Activated naive CD4-positive, alpha-beta T cell treated with anti-CD3 and anti-CD28 coated beads for 36 hours (primary cell): ENCODE measurements at regions not wholly inside any gene's neighbourhood (a gene's known extent, or its start where the extent isn't known, plus 50 kb on each side); places are given as distances from the start of the nearest gene placed in this dataset.
"Not testable (repeated sequence)": the region's sequence is repeated elsewhere in the genome, so short reads cannot be mapped to it uniquely, and the experiment has no call there.

Experiments
- CTCF ChIA-PET: fragments of 350-600 bp; sonication (Branson Sonifier 250); formaldehyde crosslinking; loops from one replicate; lab custom pipeline; 2021; ENCODE audit warnings: antibody characterized with exemption; lab: Charles Lee
- DNase-seq: peaks from one replicate; pipeline ENCODE4 v3.0.0-alpha.2; 2020
- H3K27ac Mint-ChIP-seq: one replicate; pipeline ENCODE4 v1.8.0; 2021; ENCODE audit warnings: mild to moderate bottlenecking, mixed read lengths
- H3K27me3 Mint-ChIP-seq: one replicate; pipeline ENCODE4 v1.8.0; 2021; ENCODE audit warnings: low read depth, mixed read lengths
- H3K36me3 Mint-ChIP-seq: one replicate; pipeline ENCODE4 v1.8.0; 2021; ENCODE audit warnings: low read depth, mixed read lengths
- H3K4me1 Mint-ChIP-seq: one replicate; pipeline ENCODE4 v1.8.0; 2021; ENCODE audit warnings: low read depth, mixed read lengths
- H3K4me3 Mint-ChIP-seq: one replicate; pipeline ENCODE4 v1.8.0; 2021; ENCODE audit warnings: mild to moderate bottlenecking, moderate library complexity, mixed read lengths
- H3K9me3 Mint-ChIP-seq: one replicate; pipeline ENCODE4 v1.8.0; 2021; ENCODE audit warnings: mixed read lengths
- intact Hi-C: fragments of 100-400 bp; cut with micrococcal nuclease; formaldehyde crosslinking; loops from one replicate; pipeline ENCODE4 v1.15.1; 2023

GRCh38 chr12:131192951-131193350 lies 239.2 kb downstream of the ADGRD1 start:
- Mint-ChIP-seq H3K4me1 (no peaks in the 10 kb centered on the region), H3K9me3 (peaks cover 4% of the 10 kb centered on the region), H3K36me3 (no peaks in the 10 kb centered on the region), H3K27me3 (peaks cover 11% of the 10 kb centered on the region), H3K4me3 (no peak overlapping the region), H3K27ac (no peak overlapping the region)
- no peak for DNase-seq
- CTCF ChIA-PET = no interaction called here
- intact Hi-C loops = no loop called here

DNA sequence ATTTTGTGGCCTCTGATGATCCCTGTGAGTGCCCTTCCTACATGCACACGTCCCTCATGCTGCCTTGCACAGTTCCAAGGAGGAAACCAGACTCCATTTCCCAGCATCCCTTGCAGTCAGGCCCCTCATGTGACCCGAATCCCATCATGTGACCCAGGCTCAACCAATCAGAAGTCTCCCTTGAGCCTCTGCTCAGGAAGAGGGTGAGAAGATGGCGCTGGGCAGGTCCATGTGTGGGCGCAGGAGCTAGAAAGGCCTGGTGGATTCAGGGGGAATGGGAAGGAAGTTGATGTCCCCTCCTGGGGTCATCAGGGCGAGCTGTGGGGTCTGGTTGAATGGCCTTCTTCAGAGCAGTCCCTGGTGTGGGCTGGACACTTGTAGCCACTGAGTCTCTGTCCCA lies 240.5 kb downstream of the ADGRD1 start:
- Mint-ChIP-seq H3K9me3 (no peaks in the 10 kb centered on the region), H3K4me1 (no peaks in the 10 kb centered on the region), H3K27me3 (peaks cover 11% of the 10 kb centered on the region), H3K27ac (no peak overlapping the region), H3K36me3 (no peaks in the 10 kb centered on the region), H3K4me3 (no peak overlapping the region)
- DNase-seq = no peak
- intact Hi-C loops = no loop called here
- CTCF ChIA-PET = no interaction called here

DNA sequence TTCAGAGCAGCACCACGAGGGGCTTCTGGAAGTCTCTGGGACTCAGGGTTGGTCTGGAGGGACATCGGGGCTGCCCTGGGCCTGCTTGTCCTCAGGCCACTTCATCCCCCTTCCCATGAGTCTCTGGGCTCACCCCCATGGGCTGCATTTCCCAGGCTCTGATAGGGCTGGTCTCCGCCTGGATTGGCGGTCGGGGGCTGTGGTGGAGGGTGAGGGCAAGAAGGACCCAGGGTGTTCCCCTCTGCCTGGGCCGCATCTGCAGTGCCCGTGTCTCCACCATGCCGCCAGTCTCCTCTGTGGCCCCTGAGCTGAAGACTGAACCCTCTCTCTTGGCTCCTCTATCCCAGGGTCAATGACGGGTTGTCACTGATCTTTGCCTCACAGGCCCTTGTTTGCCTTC lies 242.1 kb downstream of the ADGRD1 start:
- H3K9me3 Mint-ChIP-seq = no peaks in the 10 kb centered on the region
- intact Hi-C loops = no loop called here

GRCh38 chr12:131196220-131196619 lies 242.5 kb downstream of the ADGRD1 start:
- DNase-seq = no peak
- Mint-ChIP-seq H3K4me3 (no peak overlapping the region), H3K27me3 (peaks cover 11% of the 10 kb centered on the region), H3K27ac (no peak overlapping the region), H3K9me3 (no peaks in the 10 kb centered on the region), H3K36me3 (no peaks in the 10 kb centered on the region), H3K4me1 (no peaks in the 10 kb centered on the region)
- intact Hi-C loops = no loop called here
- CTCF ChIA-PET = no interaction called here

More for the DNA sequence above, 242.1 kb downstream of the ADGRD1 start:
- Mint-ChIP-seq H3K4me1 (no peaks in the 10 kb centered on the region), H3K4me3 (no peak overlapping the region), H3K27me3 (peaks cover 11% of the 10 kb centered on the region), H3K27ac (no peak overlapping the region), H3K36me3 (no peaks in the 10 kb centered on the region)
- CTCF ChIA-PET = no interaction called here
- DNase-seq = no peak

DNA sequence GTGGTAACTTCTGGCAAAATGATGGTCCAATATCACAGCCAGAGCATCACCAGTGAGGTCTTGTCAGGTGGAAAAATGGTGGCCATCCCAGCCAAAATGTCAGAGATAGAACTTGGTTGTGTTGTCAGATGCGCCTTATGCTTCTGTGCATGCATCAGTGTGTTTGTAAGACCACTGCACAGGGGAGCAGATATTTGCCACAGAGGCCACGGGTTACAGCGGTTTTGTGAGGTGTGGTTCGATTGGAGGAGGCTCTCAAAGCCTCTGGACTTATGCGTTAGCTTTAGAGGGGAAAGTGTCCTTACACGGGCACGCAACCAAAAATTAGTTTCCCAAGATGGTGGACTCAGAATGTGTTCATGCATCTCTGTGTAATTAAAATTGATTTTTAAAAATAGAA lies 243.8 kb downstream of the ADGRD1 start:
- Mint-ChIP-seq H3K9me3 (no peaks in the 10 kb centered on the region), H3K36me3 (no peaks in the 10 kb centered on the region), H3K27ac (no peak overlapping the region), H3K27me3 (peaks cover 11% of the 10 kb centered on the region), H3K4me1 (no peaks in the 10 kb centered on the region), H3K4me3 (no peak overlapping the region)
- DNase-seq = no peak
- intact Hi-C loops = no loop called here
- CTCF ChIA-PET = no interaction called here

DNA sequence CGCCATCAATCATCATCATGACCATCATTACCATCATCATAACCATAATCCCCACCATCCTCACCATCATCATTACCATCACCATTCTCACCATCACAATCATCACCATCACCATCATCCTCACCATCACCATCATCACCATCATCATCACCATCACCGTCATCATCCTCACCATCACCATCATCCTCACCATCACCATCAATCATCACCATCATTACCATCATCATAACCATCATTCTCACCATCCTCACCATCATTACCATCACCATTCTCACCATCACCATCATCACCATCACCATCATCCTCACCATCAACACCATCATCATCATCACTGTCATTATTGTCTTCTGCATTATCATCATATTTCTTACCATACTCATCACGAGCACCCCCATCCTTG lies 245.5 kb downstream of the ADGRD1 start:
- CTCF ChIA-PET = no interaction called here
- peaks cover 5% of the 10 kb centered on the region for H3K27me3 Mint-ChIP-seq
- no peaks in the 10 kb centered on the region for H3K4me1 Mint-ChIP-seq
- H3K4me3 Mint-ChIP-seq = no peak overlapping the region
- no peak for DNase-seq
- intact Hi-C loops = no loop called here
- no peaks in the 10 kb centered on the region for H3K9me3 Mint-ChIP-seq
- H3K27ac Mint-ChIP-seq = no peak overlapping the region
- no peaks in the 10 kb centered on the region for H3K36me3 Mint-ChIP-seq

GRCh38 chr12:131201912-131202311 lies 248.2 kb downstream of the ADGRD1 start:
- intact Hi-C loops, H3K27ac Mint-ChIP-seq, DNase-seq, H3K9me3 Mint-ChIP-seq, H3K4me1 Mint-ChIP-seq, H3K27me3 Mint-ChIP-seq, H3K4me3 Mint-ChIP-seq, H3K36me3 Mint-ChIP-seq, CTCF ChIA-PET: not testable (repeated sequence)

- Mint-ChIP-seq H3K27ac (no peak overlapping the region), H3K27me3 (no peaks in the 10 kb centered on the region), H3K4me1 (no peaks in the 10 kb centered on the region), H3K9me3 (no peaks in the 10 kb centered on the region), H3K4me3 (no peak overlapping the region), H3K36me3 (no peaks in the 10 kb centered on the region)
- CTCF ChIA-PET = no interaction called here
- intact Hi-C loops = no loop called here
- DNase-seq = no peak
These were observed 249.1 kb downstream of the ADGRD1 start for GRCh38 chr12:131202592-131203378.

DNA sequence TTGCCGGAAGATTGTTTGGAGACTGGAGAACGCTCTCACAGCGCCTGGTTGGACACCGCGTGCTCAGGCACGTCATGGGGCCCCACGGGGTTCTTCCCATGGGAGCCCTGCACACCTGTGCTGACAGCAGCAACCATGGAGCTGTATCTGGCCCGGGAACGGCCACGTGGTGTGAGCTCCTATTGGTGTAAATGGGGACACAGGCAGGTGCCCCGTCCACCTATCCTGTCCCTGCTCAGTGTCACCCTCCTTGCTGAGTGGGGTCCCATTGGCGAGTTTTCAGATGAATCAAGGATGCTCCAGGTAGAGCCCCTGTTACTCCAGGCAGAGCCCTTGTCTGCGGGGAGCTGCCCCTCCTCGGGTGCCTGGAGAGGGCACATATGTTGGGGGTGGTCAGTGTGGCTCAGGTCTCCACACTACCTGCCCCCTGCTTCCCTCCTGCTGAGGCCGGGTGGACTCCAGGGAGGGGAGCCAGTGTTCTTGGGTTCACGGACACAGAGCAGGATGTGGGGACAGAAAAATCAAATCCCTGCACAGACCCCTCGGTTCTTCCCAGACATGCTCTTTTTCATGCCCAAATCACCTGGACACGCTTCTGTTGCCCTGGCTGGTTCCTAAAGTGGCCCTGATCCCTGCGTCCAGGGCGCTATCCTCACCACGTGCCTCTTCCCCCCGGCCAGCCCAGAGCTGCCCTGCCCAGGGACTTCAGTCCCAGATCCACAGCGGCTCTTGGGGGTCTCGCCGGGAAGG lies 250.1 kb downstream of the ADGRD1 start:
- H3K27ac Mint-ChIP-seq = no peak overlapping the region
- no peaks in the 10 kb centered on the region for H3K9me3 Mint-ChIP-seq
- H3K36me3 Mint-ChIP-seq = no peaks in the 10 kb centered on the region
- no peaks in the 10 kb centered on the region for H3K4me1 Mint-ChIP-seq
- CTCF ChIA-PET = no interaction called here
- DNase-seq = no peak
- no peak overlapping the region for H3K4me3 Mint-ChIP-seq
- no peaks in the 10 kb centered on the region for H3K27me3 Mint-ChIP-seq
- intact Hi-C loops = no loop called here

DNA sequence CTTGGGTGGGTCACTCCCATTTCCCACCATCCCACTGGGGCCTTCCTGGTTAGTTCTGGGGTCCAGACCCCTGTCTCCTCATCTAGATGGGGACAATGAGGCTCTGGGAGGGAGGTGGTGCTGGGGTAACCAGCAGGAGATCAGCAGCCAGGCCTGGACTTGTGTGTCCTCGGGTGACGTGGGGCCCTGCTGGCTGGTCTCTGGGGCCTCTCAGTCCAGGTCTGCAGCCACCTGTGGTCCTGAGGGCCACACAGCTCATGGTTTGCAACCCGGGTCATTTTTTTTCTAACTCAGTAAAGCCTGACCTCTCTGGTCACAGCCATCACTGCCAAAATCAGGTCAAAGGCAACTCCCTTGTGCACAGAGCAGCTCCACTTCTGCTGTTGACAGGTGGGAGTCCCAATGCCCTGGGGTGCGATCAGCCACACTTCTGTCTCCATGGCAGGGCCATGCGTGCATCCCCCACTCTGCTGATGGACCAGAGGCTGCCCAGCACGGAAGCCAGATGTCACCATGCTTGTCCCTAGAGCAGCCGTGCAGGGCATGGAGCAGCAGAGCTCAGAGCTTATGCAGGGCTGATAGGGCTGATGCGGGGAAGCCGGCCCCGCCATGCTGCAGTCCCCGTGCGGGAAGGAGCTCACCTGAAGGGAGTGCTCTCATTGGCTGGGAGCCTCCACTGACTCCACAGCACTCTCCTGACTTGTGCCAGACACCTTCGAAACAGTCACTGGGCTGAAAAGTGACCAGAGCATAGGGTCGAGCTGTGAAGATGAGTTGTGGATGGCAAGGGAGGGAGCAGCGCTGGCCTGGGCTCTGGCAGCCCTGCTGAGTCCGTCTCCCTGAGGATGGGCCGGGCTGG lies 250.9 kb downstream of the ADGRD1 start:
- no peak for DNase-seq
- Mint-ChIP-seq H3K4me3 (no peak overlapping the region), H3K9me3 (no peaks in the 10 kb centered on the region), H3K4me1 (peaks cover 7% of the 10 kb centered on the region), H3K27ac (no peak overlapping the region), H3K27me3 (no peaks in the 10 kb centered on the region), H3K36me3 (no peaks in the 10 kb centered on the region)
- intact Hi-C loops = no loop called here
- CTCF ChIA-PET = interaction anchor here (0.6 kb wide), 1 partner anchor 251 kb away, joined by 3 read pairs; no protein-coding TSS in a partner anchor

- H3K9me3 Mint-ChIP-seq, intact Hi-C loops, H3K4me3 Mint-ChIP-seq, H3K27ac Mint-ChIP-seq, H3K36me3 Mint-ChIP-seq, DNase-seq, H3K27me3 Mint-ChIP-seq: not testable (repeated sequence)
- H3K4me1 Mint-ChIP-seq = peaks cover 13% of the 10 kb centered on the region
- CTCF ChIA-PET = interaction anchor here (0.6 kb wide), 1 partner anchor 250 kb away, joined by 3 read pairs; no protein-coding TSS in a partner anchor
These were observed 251.7 kb downstream of the ADGRD1 start for GRCh38 chr12:131205275-131205933.
